ENCODE measurements at regions not wholly inside any gene's neighbourhood (a gene's known extent, or its start where the extent isn't known, plus 50 kb on each side); places are given as distances from the start of the nearest gene placed in this dataset.
"Not testable (repeated sequence)": the region's sequence is repeated elsewhere in the genome, so short reads cannot be mapped to it uniquely, and the experiment has no call there.

DNA sequence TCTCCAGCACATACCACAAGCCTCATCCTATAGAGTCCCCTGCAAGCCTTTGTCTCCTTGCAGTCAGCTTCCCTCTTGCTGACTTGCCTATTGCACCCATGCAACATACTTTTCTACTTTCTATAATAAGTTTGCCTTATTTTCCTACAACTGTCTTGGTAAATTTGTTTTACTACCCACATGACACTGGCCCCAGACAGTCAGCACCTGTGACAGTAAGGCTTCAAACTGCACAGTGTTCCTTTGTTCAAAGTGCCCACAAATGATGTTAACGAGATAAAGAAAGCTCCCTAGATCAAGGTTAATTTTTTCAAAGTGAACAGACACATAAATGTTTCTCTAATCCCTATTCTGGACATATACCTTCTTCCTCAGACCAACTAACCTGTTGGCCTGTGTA is 529.1 kb upstream of the PCDH10 start:
- H3K4me3 ChIP-seq (ENCODE audit: low read length): no peak overlapping the region
- no peak for TF ChIP-seq ZNF274 (IDR thresholded peaks at IDR 0.05; ENCODE audit: low read depth, low read length)

GRCh38 chr4:132642016-132642817 is 506.9 kb upstream of the PCDH10 start:
- H3K4me3 ChIP-seq (ENCODE audit: low read length): no peak overlapping the region
- no peak for TF ChIP-seq ZNF274 (IDR thresholded peaks at IDR 0.05; ENCODE audit: low read depth, low read length)

GRCh38 chr4:132646186-132646585 is 502.9 kb upstream of the PCDH10 start:
- H3K4me3 ChIP-seq (ENCODE audit: low read length): no peak overlapping the region
- TF ChIP-seq ZNF274 (IDR thresholded peaks at IDR 0.05; ENCODE audit: low read depth, low read length): no peak

DNA sequence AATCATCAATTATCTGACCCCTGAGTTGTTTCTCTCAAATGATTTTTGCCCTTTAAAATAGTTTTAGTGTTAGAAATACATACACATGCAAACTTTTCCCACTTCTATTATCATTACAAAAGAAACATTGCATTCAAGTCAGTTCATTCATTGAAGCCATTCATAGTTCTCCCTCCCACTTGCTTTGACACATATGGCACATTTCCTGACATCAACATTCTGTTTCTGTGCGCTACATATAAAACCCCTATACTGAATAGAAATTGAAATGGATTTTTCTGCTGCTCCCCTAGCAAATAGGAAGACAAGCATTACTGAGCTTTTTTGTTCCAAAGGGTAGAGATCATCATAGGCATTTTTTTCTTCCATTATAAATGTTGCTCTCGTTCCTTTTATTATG is 497.9 kb upstream of the PCDH10 start:
- TF ChIP-seq ZNF274 (IDR thresholded peaks at IDR 0.05; ENCODE audit: low read depth, low read length): no peak
- H3K4me3 ChIP-seq (ENCODE audit: low read length): no peak overlapping the region

GRCh38 chr4:132660181-132660580 is 488.9 kb upstream of the PCDH10 start:
- TF ChIP-seq ZNF274 (IDR thresholded peaks at IDR 0.05; ENCODE audit: low read depth, low read length): no peak
- no peak overlapping the region for H3K4me3 ChIP-seq (ENCODE audit: low read length)

- no peak overlapping the region for H3K4me3 ChIP-seq (ENCODE audit: low read length)
- TF ChIP-seq ZNF274 (IDR thresholded peaks at IDR 0.05; ENCODE audit: low read depth, low read length): no peak
Observed at GRCh38 chr4:132662456-132662855, 486.6 kb upstream of the PCDH10 start.

DNA sequence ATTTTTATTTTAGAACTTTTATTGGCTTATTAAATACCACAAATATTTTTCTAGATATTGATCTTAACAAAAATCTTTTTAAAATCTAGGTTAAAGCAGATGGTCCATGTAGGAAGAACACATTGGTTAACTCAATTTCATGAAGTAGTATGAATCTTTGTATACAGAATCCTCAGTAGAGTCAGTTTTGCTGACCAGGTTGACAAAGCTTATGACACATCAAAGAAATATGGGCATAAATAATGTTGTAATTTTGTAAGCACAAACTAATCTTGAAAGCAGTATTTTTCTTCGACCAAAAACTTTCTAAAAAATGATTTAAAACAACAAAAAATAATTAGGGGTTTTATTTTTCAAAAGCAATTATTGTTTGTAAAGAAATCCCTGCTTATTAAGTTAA is 479.3 kb upstream of the PCDH10 start:
- H3K4me3 ChIP-seq (ENCODE audit: low read length): no peak overlapping the region
- no peak for TF ChIP-seq ZNF274 (IDR thresholded peaks at IDR 0.05; ENCODE audit: low read depth, low read length)

DNA sequence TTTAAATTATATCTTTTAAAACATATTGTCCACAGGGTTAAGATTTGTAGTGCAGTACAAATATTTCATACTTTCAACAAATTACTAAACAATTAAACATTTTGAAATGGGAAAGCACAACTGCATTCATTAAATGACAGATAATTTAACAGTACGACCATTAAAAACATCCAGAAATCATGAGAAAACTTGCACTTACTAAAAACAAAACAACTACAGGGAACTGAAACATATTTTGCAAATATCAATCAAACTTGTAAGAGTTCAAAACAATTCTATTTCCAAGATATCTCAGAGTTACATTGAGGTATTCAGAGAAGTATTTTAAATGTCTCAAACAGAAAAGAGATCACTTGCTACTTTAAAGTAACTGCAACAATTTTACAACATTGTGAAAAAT is 478.5 kb upstream of the PCDH10 start:
- no peak for TF ChIP-seq ZNF274 (IDR thresholded peaks at IDR 0.05; ENCODE audit: low read depth, low read length)
- H3K4me3 ChIP-seq (ENCODE audit: low read length): no peak overlapping the region

DNA sequence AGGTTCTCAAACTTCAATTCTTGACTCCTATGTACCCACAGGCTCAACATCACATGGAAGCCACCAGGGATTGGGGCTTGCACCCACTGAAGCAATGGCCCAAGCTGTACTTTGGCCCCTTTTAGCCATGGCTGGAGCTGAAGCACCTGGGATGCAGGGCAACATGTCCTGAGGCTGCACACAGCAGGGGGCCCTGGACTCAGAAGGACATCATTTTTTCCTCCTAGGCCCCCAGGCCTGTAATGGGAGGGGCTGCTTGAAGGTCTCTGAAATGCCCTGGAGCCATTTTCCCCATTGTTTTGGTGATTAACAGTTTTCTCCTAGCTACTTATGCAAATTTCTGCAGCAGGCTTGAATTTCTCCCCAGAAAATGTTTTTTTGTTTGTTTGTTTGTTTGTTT is 465.1 kb upstream of the PCDH10 start:
- no peak for TF ChIP-seq ZNF274 (IDR thresholded peaks at IDR 0.05; ENCODE audit: low read depth, low read length)
- H3K4me3 ChIP-seq (ENCODE audit: low read length): no peak overlapping the region

DNA sequence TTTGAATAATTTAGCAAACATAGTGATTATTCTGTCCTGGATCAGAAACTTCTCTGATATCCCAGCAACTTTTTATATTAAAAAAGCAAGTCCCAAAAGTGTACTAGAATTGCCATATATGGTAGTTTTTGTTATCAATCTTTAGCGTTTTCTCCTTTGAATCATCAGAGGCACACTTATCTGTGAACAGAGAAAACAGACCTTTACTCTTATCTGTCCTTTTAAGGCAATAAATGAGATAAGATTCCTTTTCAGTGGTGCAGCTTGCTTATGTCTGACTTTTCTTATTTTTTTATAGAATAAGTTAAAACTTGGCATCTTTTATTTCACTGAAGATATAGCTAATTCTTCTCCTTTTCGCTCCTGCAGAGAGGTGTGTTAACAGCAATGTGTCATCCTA is 458.1 kb upstream of the PCDH10 start:
- no peak for TF ChIP-seq ZNF274 (IDR thresholded peaks at IDR 0.05; ENCODE audit: low read depth, low read length)
- no peak overlapping the region for H3K4me3 ChIP-seq (ENCODE audit: low read length)

DNA sequence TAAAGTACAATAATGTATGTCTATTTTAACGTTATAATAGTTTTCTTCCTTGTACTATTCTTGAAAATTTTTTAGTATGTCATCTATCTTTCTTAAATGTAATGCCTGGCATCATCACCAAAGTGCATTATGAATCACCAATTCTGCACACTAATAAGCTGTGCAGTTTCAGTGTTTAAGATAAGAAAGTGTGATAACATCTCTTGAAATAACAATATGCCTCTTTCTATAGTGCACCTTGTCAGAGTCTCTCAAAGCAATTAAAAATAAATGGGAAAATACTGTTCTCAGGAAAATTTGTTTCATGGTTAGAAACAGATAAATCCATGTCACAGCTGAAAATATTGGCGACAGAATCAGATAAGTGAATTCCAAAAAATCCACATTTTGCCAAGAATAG is 457.4 kb upstream of the PCDH10 start:
- no peak overlapping the region for H3K4me3 ChIP-seq (ENCODE audit: low read length)
- no peak for TF ChIP-seq ZNF274 (IDR thresholded peaks at IDR 0.05; ENCODE audit: low read depth, low read length)

GRCh38 chr4:132694775-132695174 is 454.3 kb upstream of the PCDH10 start:
- no peak for TF ChIP-seq ZNF274 (IDR thresholded peaks at IDR 0.05; ENCODE audit: low read depth, low read length)
- H3K4me3 ChIP-seq (ENCODE audit: low read length): no peak overlapping the region

DNA sequence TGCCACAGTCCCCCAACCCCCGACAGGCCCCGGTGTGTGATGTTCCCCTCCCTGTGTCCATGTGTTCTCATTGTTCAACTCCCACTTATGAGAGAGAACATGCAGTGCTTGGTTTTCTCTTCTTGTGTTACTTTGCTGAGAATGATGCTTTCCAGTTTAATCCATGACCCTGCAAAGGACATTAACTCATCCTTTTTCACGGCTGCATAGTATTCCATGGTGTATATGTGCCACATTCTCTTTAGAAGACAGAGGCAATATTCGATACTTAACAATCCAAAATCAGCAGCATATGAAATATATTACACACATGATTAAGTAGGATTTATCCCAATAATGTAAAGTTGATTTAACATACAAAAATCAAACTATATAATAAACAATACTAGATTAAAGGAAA is 451.6 kb upstream of the PCDH10 start:
- not testable (repeated sequence) for H3K4me3 ChIP-seq (ENCODE audit: low read length)

DNA sequence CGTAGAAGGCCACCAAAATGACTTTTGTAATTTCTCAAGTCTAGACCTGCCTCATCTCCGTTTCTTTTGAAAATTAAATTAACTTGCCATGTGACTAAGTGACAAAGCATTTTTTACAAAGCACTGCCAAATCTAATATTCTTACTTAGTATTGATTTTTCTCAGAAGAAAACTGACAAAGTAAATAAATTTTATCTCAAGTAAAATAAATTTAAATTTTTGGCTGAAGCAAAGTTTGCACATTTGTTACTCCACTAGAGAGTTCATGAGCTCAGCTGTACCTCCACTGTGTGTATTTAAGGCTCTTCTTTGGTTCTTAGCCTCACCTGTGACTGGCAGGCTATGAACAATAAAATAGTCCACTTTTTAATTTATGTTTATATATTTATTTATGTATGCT is 441.1 kb upstream of the PCDH10 start:
- TF ChIP-seq ZNF274 (IDR thresholded peaks at IDR 0.05; ENCODE audit: low read depth, low read length): no peak

DNA sequence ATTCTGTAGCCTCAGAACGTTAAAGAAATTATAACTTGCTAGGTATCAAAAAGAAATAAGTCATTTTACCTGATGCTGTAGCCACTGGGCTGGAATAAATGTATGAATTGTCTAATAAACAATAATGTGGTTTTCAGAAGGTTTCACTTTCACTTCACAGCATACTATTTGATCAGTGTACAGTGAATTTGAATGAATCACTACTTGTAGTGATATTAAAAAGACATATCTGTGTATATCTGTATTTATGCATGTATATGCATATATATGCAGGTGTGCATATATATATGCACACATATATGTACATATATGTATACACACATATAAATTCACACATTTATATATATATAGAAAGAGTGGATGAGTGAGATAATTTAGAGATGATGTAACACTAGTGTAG is 440.0 kb upstream of the PCDH10 start:
- H3K4me3 ChIP-seq (ENCODE audit: low read length): no peak overlapping the region
- TF ChIP-seq ZNF274 (IDR thresholded peaks at IDR 0.05; ENCODE audit: low read depth, low read length): no peak

More for the DNA sequence above, 441.1 kb upstream of the PCDH10 start:
- H3K4me3 ChIP-seq (ENCODE audit: low read length): no peak overlapping the region

DNA sequence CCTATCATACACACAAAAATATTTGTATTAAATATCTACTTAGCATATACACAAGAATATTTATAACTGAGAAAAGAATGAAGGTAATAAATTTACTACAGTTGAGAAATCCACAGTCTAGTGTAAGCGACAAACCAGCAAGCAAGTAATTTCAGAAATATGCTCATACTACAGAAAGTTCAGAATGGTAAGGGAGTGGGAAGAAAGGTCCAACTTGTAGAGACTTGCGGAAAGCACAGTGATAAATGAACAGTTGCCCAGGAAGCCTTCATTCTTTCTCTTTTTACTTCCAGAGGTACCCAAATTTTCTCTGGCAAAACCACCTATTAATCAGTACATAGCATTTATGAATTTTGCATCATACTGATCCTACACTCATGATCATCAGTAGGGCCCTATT is 438.1 kb upstream of the PCDH10 start:
- no peak for TF ChIP-seq ZNF274 (IDR thresholded peaks at IDR 0.05; ENCODE audit: low read depth, low read length)
- H3K4me3 ChIP-seq (ENCODE audit: low read length): no peak overlapping the region

All from GM08714 (cell line).